ENCODE measurements at regions not wholly inside any gene's neighbourhood (a gene's known extent, or its start where the extent isn't known, plus 50 kb on each side); places are given as distances from the start of the nearest gene placed in this dataset.

DNA sequence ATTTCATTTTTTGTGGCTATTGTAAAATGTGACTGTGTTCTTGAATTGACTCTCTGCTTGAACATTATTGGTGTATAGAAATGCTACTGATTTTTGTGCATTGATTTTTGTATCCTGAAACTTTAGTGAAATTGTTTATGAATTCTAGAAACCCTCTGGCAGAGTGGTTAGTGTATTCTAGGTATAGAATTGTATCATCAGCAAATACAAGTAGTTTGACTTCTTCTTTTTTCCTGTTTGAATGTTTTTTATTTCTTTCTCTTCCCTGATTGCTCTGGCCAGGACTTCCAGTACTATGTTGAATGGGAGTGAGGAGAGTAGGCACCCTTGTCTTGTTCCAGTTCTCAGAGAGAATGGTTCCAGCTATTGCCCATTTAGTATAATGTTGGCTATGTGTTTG, 88.8 kb upstream of the HMHB1 start:
- Histone ChIP-seq H3K36me3 (ENCODE audit: control insufficient read depth, insufficient read depth, low read length) (no peaks in the 10 kb centered on the region), H3K56ac (ENCODE audit: low read length) (no peak overlapping the region), H3K79me1 (ENCODE audit: low read length) (no peaks in the 10 kb centered on the region), H3K4ac (ENCODE audit: low read depth, low read length) (no peak overlapping the region), H2BK120ac (ENCODE audit: low read depth, low read length) (no peak overlapping the region), H2AK5ac (ENCODE audit: low read length) (no peak overlapping the region), H3K4me3 (ENCODE audit: low read length) (no peak overlapping the region), H3K27ac (ENCODE audit: low read depth, low read length) (no peak overlapping the region), H3K4me1 (ENCODE audit: control insufficient read depth, low read depth, low read length) (no peaks in the 10 kb centered on the region), H3K79me2 (ENCODE audit: control insufficient read depth, insufficient read depth, low read length) (no peaks in the 10 kb centered on the region), H2BK5ac (ENCODE audit: low read length) (no peak overlapping the region), H3K27me3 (ENCODE audit: insufficient read depth, low read length, poor library complexity) (no peaks in the 10 kb centered on the region), H2BK15ac (replicated peaks; ENCODE audit: low read depth) (no peak overlapping the region), H3K4me2 (ENCODE audit: low read length) (no peak overlapping the region), H3K23ac (ENCODE audit: low read length) (no peak overlapping the region), H3K9ac (ENCODE audit: low read length) (no peak overlapping the region), H4K8ac (ENCODE audit: low read depth, low read length) (no peak overlapping the region), H3K18ac (ENCODE audit: low read length) (no peak overlapping the region), H4K5ac (ENCODE audit: low read length) (no peak overlapping the region)
- no peak for DNase-seq

DNA sequence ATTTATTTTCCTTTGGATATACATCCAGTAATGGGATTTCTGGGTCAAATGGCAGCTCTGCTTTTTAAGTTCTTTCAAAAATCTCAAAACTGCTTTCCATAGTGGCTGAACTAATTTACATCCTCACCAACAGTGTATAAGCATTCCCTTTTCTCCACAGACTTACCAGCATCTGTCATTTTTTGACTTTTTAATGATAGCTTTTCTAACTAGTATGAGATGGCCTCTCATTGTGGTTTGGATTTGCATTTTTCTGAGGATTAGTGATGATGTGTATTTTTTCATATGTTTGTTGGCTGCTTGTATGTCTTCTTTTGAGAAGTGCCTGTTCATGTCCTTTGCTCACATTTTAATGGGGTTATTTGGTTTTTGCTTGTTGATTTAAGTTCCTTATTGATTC, 90.0 kb upstream of the HMHB1 start:
- Histone ChIP-seq H3K4ac (ENCODE audit: low read depth, low read length) (no peak overlapping the region), H2BK120ac (ENCODE audit: low read depth, low read length) (no peak overlapping the region), H4K8ac (ENCODE audit: low read depth, low read length) (no peak overlapping the region), H3K79me2 (ENCODE audit: control insufficient read depth, insufficient read depth, low read length) (no peaks in the 10 kb centered on the region), H3K4me3 (ENCODE audit: low read length) (no peak overlapping the region), H3K27me3 (ENCODE audit: insufficient read depth, low read length, poor library complexity) (no peaks in the 10 kb centered on the region), H2BK15ac (replicated peaks; ENCODE audit: low read depth) (no peak overlapping the region), H3K27ac (ENCODE audit: low read depth, low read length) (no peak overlapping the region), H3K18ac (ENCODE audit: low read length) (no peak overlapping the region), H2AK5ac (ENCODE audit: low read length) (no peak overlapping the region), H3K4me1 (ENCODE audit: control insufficient read depth, low read depth, low read length) (no peaks in the 10 kb centered on the region), H3K4me2 (ENCODE audit: low read length) (no peak overlapping the region), H4K5ac (ENCODE audit: low read length) (no peak overlapping the region), H3K36me3 (ENCODE audit: control insufficient read depth, insufficient read depth, low read length) (no peaks in the 10 kb centered on the region), H3K9ac (ENCODE audit: low read length) (no peak overlapping the region), H3K56ac (ENCODE audit: low read length) (no peak overlapping the region), H3K23ac (ENCODE audit: low read length) (no peak overlapping the region), H3K79me1 (ENCODE audit: low read length) (no peaks in the 10 kb centered on the region), H2BK5ac (ENCODE audit: low read length) (no peak overlapping the region)
- no peak for DNase-seq

DNA sequence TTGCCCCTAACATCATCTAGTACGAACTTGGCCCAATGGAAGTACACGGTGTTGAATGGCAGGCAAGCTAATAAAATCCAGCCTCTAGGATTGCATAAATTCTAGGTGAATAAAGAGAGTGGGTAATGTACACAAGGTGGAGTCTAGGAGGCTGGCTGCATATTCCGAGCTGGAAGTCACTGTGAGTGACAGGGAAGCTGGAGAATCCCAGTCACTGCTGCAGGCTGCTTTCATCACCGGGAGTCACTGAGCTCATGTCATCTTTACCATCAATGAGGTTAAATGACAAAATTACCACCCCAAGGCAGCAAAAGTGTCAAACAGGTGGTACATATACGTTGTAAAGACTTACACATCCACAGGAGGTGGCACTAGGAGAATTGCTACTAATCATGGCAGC, 91.3 kb upstream of the HMHB1 start:
- Histone ChIP-seq H2BK120ac (ENCODE audit: low read depth, low read length) (no peak overlapping the region), H3K4me2 (ENCODE audit: low read length) (no peak overlapping the region), H3K4ac (ENCODE audit: low read depth, low read length) (no peak overlapping the region), H2BK15ac (replicated peaks; ENCODE audit: low read depth) (no peak overlapping the region), H3K4me3 (ENCODE audit: low read length) (no peak overlapping the region), H3K23ac (ENCODE audit: low read length) (no peak overlapping the region), H2BK5ac (ENCODE audit: low read length) (no peak overlapping the region), H4K8ac (ENCODE audit: low read depth, low read length) (no peak overlapping the region), H2AK5ac (ENCODE audit: low read length) (no peak overlapping the region), H3K56ac (ENCODE audit: low read length) (no peak overlapping the region), H3K79me1 (ENCODE audit: low read length) (no peaks in the 10 kb centered on the region), H3K18ac (ENCODE audit: low read length) (no peak overlapping the region), H3K27ac (ENCODE audit: low read depth, low read length) (no peak overlapping the region), H4K5ac (ENCODE audit: low read length) (no peak overlapping the region), H3K27me3 (ENCODE audit: insufficient read depth, low read length, poor library complexity) (no peaks in the 10 kb centered on the region), H3K4me1 (ENCODE audit: control insufficient read depth, low read depth, low read length) (no peaks in the 10 kb centered on the region), H3K36me3 (ENCODE audit: control insufficient read depth, insufficient read depth, low read length) (no peaks in the 10 kb centered on the region), H3K79me2 (ENCODE audit: control insufficient read depth, insufficient read depth, low read length) (no peaks in the 10 kb centered on the region), H3K9ac (ENCODE audit: low read length) (no peak overlapping the region)
- DNase-seq, result no peak
- WGBS (ENCODE audit: extremely low coverage, insufficient coverage, low lambda C conversion rate), result no CpG with 5 or more reads among the region's 5 CpGs

DNA sequence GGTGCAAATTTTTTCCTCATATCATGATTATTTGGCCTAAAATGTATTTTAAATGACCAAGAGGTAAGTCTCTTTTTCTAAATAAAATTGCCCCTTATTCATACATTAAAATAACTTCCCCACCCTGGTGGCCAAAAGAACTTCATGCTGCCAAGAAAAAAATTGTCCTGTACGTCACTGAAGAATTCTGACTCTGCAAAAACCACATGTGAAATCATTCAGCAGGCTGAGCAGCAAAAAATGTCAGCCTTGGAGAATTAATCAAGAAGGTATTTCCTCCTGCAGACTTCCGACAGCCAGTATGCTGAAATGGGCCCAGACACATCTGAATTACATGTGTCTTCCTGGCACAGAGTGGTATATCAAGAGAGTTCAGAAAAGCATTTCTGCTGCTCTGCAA, 94.6 kb upstream of the HMHB1 start:
- H3K56ac ChIP-seq (ENCODE audit: low read length), result no peak overlapping the region
- no peak overlapping the region for H2BK15ac ChIP-seq (replicated peaks; ENCODE audit: low read depth)
- no peaks in the 10 kb centered on the region for H3K36me3 ChIP-seq (ENCODE audit: control insufficient read depth, insufficient read depth, low read length)
- no peak overlapping the region for H3K9ac ChIP-seq (ENCODE audit: low read length)
- H3K4ac ChIP-seq (ENCODE audit: low read depth, low read length), result no peak overlapping the region
- H3K18ac ChIP-seq (ENCODE audit: low read length), result no peak overlapping the region
- H3K79me2 ChIP-seq (ENCODE audit: control insufficient read depth, insufficient read depth, low read length), result no peaks in the 10 kb centered on the region
- no peak overlapping the region for H4K8ac ChIP-seq (ENCODE audit: low read depth, low read length)
- no peaks in the 10 kb centered on the region for H3K4me1 ChIP-seq (ENCODE audit: control insufficient read depth, low read depth, low read length)
- H2BK5ac ChIP-seq (ENCODE audit: low read length), result no peak overlapping the region
- no CpG with 5 or more reads among the region's 2 CpGs for WGBS (ENCODE audit: extremely low coverage, insufficient coverage, low lambda C conversion rate)
- no peak overlapping the region for H2AK5ac ChIP-seq (ENCODE audit: low read length)
- DNase-seq, result no peak
- no peak overlapping the region for H4K5ac ChIP-seq (ENCODE audit: low read length)
- no peaks in the 10 kb centered on the region for H3K27me3 ChIP-seq (ENCODE audit: insufficient read depth, low read length, poor library complexity)
- no peak overlapping the region for H2BK120ac ChIP-seq (ENCODE audit: low read depth, low read length)
- H3K79me1 ChIP-seq (ENCODE audit: low read length), result no peaks in the 10 kb centered on the region
- no peak overlapping the region for H3K4me2 ChIP-seq (ENCODE audit: low read length)
- no peak overlapping the region for H3K27ac ChIP-seq (ENCODE audit: low read depth, low read length)
- H3K4me3 ChIP-seq (ENCODE audit: low read length), result no peak overlapping the region
- H3K23ac ChIP-seq (ENCODE audit: low read length), result no peak overlapping the region

DNA sequence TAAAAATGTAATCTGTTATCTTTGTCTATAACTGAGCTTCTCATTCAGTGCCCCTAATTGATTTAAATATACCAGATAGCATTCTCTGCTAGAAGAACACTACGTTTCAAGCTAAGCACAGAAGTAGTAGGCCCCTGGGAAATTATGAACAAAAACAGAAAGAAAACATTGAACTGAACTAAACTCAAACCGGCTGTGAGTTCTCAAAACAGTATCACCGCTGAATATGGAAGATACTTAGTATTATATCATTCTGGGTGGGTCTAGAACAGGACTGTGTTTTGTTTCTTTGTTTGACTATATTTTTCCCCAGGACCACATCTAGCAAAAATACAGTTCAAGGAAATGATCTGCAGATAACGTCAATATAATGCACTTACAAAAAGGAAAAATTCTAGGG, 95.1 kb upstream of the HMHB1 start:
- no peak overlapping the region for H3K27ac ChIP-seq (ENCODE audit: low read depth, low read length)
- no peak overlapping the region for H3K9ac ChIP-seq (ENCODE audit: low read length)
- no peaks in the 10 kb centered on the region for H3K4me1 ChIP-seq (ENCODE audit: control insufficient read depth, low read depth, low read length)
- H3K27me3 ChIP-seq (ENCODE audit: insufficient read depth, low read length, poor library complexity), result no peaks in the 10 kb centered on the region
- no peak overlapping the region for H3K56ac ChIP-seq (ENCODE audit: low read length)
- H3K4ac ChIP-seq (ENCODE audit: low read depth, low read length), result no peak overlapping the region
- no peaks in the 10 kb centered on the region for H3K79me2 ChIP-seq (ENCODE audit: control insufficient read depth, insufficient read depth, low read length)
- H3K18ac ChIP-seq (ENCODE audit: low read length), result no peak overlapping the region
- H3K4me3 ChIP-seq (ENCODE audit: low read length), result no peak overlapping the region
- no peaks in the 10 kb centered on the region for H3K79me1 ChIP-seq (ENCODE audit: low read length)
- no peaks in the 10 kb centered on the region for H3K36me3 ChIP-seq (ENCODE audit: control insufficient read depth, insufficient read depth, low read length)
- H3K23ac ChIP-seq (ENCODE audit: low read length), result no peak overlapping the region
- no peak overlapping the region for H2AK5ac ChIP-seq (ENCODE audit: low read length)
- DNase-seq, result no peak
- H4K8ac ChIP-seq (ENCODE audit: low read depth, low read length), result no peak overlapping the region
- no peak overlapping the region for H2BK5ac ChIP-seq (ENCODE audit: low read length)
- WGBS (ENCODE audit: extremely low coverage, insufficient coverage, low lambda C conversion rate), result no CpG with 5 or more reads among the region's 4 CpGs
- H2BK120ac ChIP-seq (ENCODE audit: low read depth, low read length), result no peak overlapping the region
- no peak overlapping the region for H2BK15ac ChIP-seq (replicated peaks; ENCODE audit: low read depth)
- peak overlapping the region; percentile 18 for H4K5ac ChIP-seq (ENCODE audit: low read length)
- no peak overlapping the region for H3K4me2 ChIP-seq (ENCODE audit: low read length)

DNA sequence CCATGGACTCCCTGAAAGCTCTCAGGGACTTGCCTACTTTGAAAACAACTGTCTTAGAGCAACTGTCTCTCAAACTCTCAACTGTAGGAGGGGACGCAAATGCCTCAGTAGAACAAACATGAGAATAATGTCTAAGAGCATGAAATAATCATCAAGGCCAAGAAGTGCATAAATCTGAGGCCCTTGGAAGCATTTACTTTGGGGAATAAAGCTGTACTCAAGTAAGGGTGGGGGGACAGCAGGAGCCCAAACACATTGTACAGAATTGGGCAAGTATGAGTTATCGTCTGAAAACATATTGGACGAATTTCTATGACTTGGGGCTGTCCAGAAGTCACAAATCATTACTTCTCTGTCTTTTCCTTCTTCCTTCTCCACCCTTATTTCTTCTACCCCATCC, 96.3 kb upstream of the HMHB1 start:
- WGBS (ENCODE audit: extremely low coverage, insufficient coverage, low lambda C conversion rate), result no CpG with 5 or more reads among the region's 3 CpGs
- Histone ChIP-seq H3K23ac (ENCODE audit: low read length) (no peak overlapping the region), H3K18ac (ENCODE audit: low read length) (no peak overlapping the region), H3K4ac (ENCODE audit: low read depth, low read length) (no peak overlapping the region), H3K4me3 (ENCODE audit: low read length) (no peak overlapping the region), H4K8ac (ENCODE audit: low read depth, low read length) (no peak overlapping the region), H3K27me3 (ENCODE audit: insufficient read depth, low read length, poor library complexity) (no peaks in the 10 kb centered on the region), H3K36me3 (ENCODE audit: control insufficient read depth, insufficient read depth, low read length) (no peaks in the 10 kb centered on the region), H3K79me1 (ENCODE audit: low read length) (no peaks in the 10 kb centered on the region), H2BK120ac (ENCODE audit: low read depth, low read length) (no peak overlapping the region), H2BK15ac (replicated peaks; ENCODE audit: low read depth) (no peak overlapping the region), H3K56ac (ENCODE audit: low read length) (no peak overlapping the region), H4K5ac (ENCODE audit: low read length) (no peak overlapping the region), H3K4me2 (ENCODE audit: low read length) (no peak overlapping the region), H3K79me2 (ENCODE audit: control insufficient read depth, insufficient read depth, low read length) (no peaks in the 10 kb centered on the region), H2AK5ac (ENCODE audit: low read length) (no peak overlapping the region), H3K9ac (ENCODE audit: low read length) (no peak overlapping the region), H3K27ac (ENCODE audit: low read depth, low read length) (no peak overlapping the region), H2BK5ac (ENCODE audit: low read length) (no peak overlapping the region), H3K4me1 (ENCODE audit: control insufficient read depth, low read depth, low read length) (no peaks in the 10 kb centered on the region)
- DNase-seq, result no peak

Data from mesendoderm (in vitro differentiated cells).